ENCODE measurements at regions not wholly inside any gene's neighbourhood (a gene's known extent, or its start where the extent isn't known, plus 50 kb on each side); places are given as distances from the start of the nearest gene placed in this dataset.

- no peaks in the 10 kb centered on the region for H4K20me1 ChIP-seq (ENCODE audit: insufficient read depth)
- ChIA-PET POLR2A (no interaction called here), RAD21 (ENCODE audit: low non-redundant PET in 1 of 2, low total read pairs in 2 of 2, uncharacterized antibody in 2 of 2, unreplicated experiment in 2 of 2) (no interaction called here), CTCF (no interaction called here)
- no peaks in the 10 kb centered on the region for H3K4me1 ChIP-seq (ENCODE audit: control insufficient read depth in 1 of 2, insufficient read depth in 2 of 2, low read length in 2 of 2)
- H3K79me2 ChIP-seq (ENCODE audit: insufficient read depth, low read length), result no peaks in the 10 kb centered on the region
- no peak overlapping the region for H3K4me3 ChIP-seq (replicated peaks in 1 of 2; ENCODE audit: low read depth in 1 of 2, low read length in 2 of 2)
- H3K27ac ChIP-seq (ENCODE audit: low read depth, low read length), result no peak overlapping the region
- no peaks in the 10 kb centered on the region for H3K36me3 ChIP-seq (ENCODE audit: control insufficient read depth in 1 of 2, insufficient read depth in 2 of 2, low read length in 2 of 2)
- BruUV-seq (replicated peaks), result no TSS peak
- no peak overlapping the region for H3K9ac ChIP-seq (ENCODE audit: low read length)
- no peaks in the 10 kb centered on the region for H3K9me2 ChIP-seq (ENCODE audit: insufficient read depth)
- H3K9me3 ChIP-seq (ENCODE audit: control insufficient read depth in 1 of 2, insufficient read depth in 1 of 2, low read depth in 1 of 2, low read length in 2 of 2), result no peaks in the 10 kb centered on the region
- DNase-seq (ENCODE audit: low read depth, low spot score) (no peak), ATAC-seq (no peak)
- H2AFZ ChIP-seq (ENCODE audit: low read depth, low read length, poor library complexity, severe bottlenecking), result no peak overlapping the region
- no peak overlapping the region for H3K4me2 ChIP-seq (ENCODE audit: low read length)
- H3K27me3 ChIP-seq (ENCODE audit: insufficient read depth, low read length), result no peaks in the 10 kb centered on the region
- TF ChIP-seq, protein P1, sequence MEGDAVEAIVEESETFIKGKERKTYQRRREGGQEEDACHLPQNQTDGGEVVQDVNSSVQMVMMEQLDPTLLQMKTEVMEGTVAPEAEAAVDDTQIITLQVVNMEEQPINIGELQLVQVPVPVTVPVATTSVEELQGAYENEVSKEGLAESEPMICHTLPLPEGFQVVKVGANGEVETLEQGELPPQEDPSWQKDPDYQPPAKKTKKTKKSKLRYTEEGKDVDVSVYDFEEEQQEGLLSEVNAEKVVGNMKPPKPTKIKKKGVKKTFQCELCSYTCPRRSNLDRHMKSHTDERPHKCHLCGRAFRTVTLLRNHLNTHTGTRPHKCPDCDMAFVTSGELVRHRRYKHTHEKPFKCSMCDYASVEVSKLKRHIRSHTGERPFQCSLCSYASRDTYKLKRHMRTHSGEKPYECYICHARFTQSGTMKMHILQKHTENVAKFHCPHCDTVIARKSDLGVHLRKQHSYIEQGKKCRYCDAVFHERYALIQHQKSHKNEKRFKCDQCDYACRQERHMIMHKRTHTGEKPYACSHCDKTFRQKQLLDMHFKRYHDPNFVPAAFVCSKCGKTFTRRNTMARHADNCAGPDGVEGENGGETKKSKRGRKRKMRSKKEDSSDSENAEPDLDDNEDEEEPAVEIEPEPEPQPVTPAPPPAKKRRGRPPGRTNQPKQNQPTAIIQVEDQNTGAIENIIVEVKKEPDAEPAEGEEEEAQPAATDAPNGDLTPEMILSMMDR (IDR thresholded peaks at IDR 0.05 in 2 of 3, conservative IDR thresholded peaks at IDR 0.05 in 1 of 3; ENCODE audit: borderline replicate concordance in 1 of 3, insufficient read depth in 1 of 3, low read depth in 2 of 3, low read length in 2 of 3), result no peak
- TF ChIP-seq SRF (IDR thresholded peaks at IDR 0.05; ENCODE audit: low read depth), result no peak
- TF ChIP-seq TCF7L2 (IDR thresholded peaks at IDR 0.05; ENCODE audit: borderline replicate concordance, extremely low read depth, insufficient read depth, insufficient read length), result no peak
- no peak for TF ChIP-seq ZFX (IDR thresholded peaks at IDR 0.05)
- no peak for TF ChIP-seq RAD21 (IDR thresholded peaks at IDR 0.05; ENCODE audit: low read depth)
- no peak for TF ChIP-seq ZNF274 (IDR thresholded peaks at IDR 0.05; ENCODE audit: low read depth, low read length)
- TF ChIP-seq SIN3A (IDR thresholded peaks at IDR 0.05; ENCODE audit: low read depth), result no peak
- intact Hi-C loops (cut with micrococcal nuclease), result loop anchor here (10.0 kb wide), 1 partner anchor 1476 kb away; no protein-coding TSS in a partner anchor
Observed at GRCh38 chr13:65631078-65631477, 1599.1 kb downstream of the PCDH9 start.

DNA sequence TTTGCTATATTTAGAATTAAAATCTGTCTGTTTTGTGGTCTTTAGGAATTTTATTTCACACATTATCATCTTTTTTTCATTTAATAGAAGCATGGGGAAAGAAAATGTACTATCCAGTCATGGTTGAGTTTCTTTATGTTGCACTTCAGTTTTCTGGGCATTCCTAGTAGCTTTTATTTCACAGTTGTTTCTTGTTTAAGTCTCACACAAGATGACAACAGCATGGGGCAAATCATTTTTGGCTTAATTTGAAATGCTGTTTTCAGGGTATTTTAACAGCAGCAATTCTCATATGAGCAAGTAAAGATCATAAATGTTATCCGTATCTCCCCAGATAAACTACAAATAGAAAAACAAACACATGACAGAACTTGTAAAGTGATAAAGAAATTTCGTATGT, 1600.2 kb downstream of the PCDH9 start:
- Histone ChIP-seq H3K27ac (ENCODE audit: low read depth, low read length) (no peak overlapping the region), H3K4me1 (ENCODE audit: control insufficient read depth in 1 of 2, insufficient read depth in 2 of 2, low read length in 2 of 2) (no peaks in the 10 kb centered on the region), H3K27me3 (ENCODE audit: insufficient read depth, low read length) (no peaks in the 10 kb centered on the region), H2AFZ (ENCODE audit: low read depth, low read length, poor library complexity, severe bottlenecking) (no peak overlapping the region), H3K9me2 (ENCODE audit: insufficient read depth) (no peaks in the 10 kb centered on the region), H3K4me2 (ENCODE audit: low read length) (no peak overlapping the region), H3K4me3 (replicated peaks in 1 of 2; ENCODE audit: low read depth in 1 of 2, low read length in 2 of 2) (no peak overlapping the region), H3K9ac (ENCODE audit: low read length) (no peak overlapping the region), H4K20me1 (ENCODE audit: insufficient read depth) (no peaks in the 10 kb centered on the region), H3K36me3 (ENCODE audit: control insufficient read depth in 1 of 2, insufficient read depth in 2 of 2, low read length in 2 of 2) (no peaks in the 10 kb centered on the region), H3K9me3 (ENCODE audit: control insufficient read depth in 1 of 2, insufficient read depth in 1 of 2, low read depth in 1 of 2, low read length in 2 of 2) (no peaks in the 10 kb centered on the region), H3K79me2 (ENCODE audit: insufficient read depth, low read length) (no peaks in the 10 kb centered on the region)
- no peak for ATAC-seq
- DNase-seq (ENCODE audit: low read depth, low spot score), result no peak
- intact Hi-C loops (cut with micrococcal nuclease), result loop anchor here (10.0 kb wide), 1 partner anchor 1475 kb away; no protein-coding TSS in a partner anchor
- no TSS peak for BruUV-seq (replicated peaks)
- CTCF ChIA-PET, result no interaction called here
- POLR2A ChIA-PET, result no interaction called here
- no peak for TF ChIP-seq TCF7L2 (IDR thresholded peaks at IDR 0.05; ENCODE audit: borderline replicate concordance, extremely low read depth, insufficient read depth, insufficient read length)
- TF ChIP-seq CBX3 (IDR thresholded peaks at IDR 0.05; ENCODE audit: low read depth), result no peak
- TF ChIP-seq FOSL1 (IDR thresholded peaks at IDR 0.05; ENCODE audit: low read depth), result no peak
- TF ChIP-seq EZH2phosphoT487 (IDR thresholded peaks at IDR 0.05; ENCODE audit: borderline replicate concordance), result no peak
- TF ChIP-seq ZFX (IDR thresholded peaks at IDR 0.05), result no peak
- no peak for TF ChIP-seq ELF1 (IDR thresholded peaks at IDR 0.05; ENCODE audit: borderline replicate concordance, low read depth)
- TF ChIP-seq YY1 (IDR thresholded peaks at IDR 0.05; ENCODE audit: extremely low read depth, insufficient replicate concordance, low read depth, low read length), result no peak
- TF ChIP-seq SP1 (IDR thresholded peaks at IDR 0.05; ENCODE audit: low read depth), result no peak
- TF ChIP-seq MAX (IDR thresholded peaks at IDR 0.05), result no peak
- RAD21 ChIA-PET (ENCODE audit: low non-redundant PET in 1 of 2, low total read pairs in 2 of 2, uncharacterized antibody in 2 of 2, unreplicated experiment in 2 of 2), result no interaction called here

Measured in HCT116 (cell line).